Mucosa of descending colon (tissue), 3 donors: ENCODE measurements at regions not wholly inside any gene's neighbourhood (a gene's known extent, or its start where the extent isn't known, plus 50 kb on each side); places are given as distances from the start of the nearest gene placed in this dataset.

Source experiments
- ATAC-seq: fragments of 200-7000 bp; cut with Tn5 transposase; one replicate; pipeline ENCODE4 v1.9.1; 2020; ENCODE audit warnings: mild to moderate bottlenecking, moderate library complexity
- DNase-seq, 3 donors: peaks; one replicate each; pipeline ENCODE4 v3.0.0-alpha.2; 2020
- H3K36me3 ChIP-seq: fragments of 200-600 bp; one replicate; pipeline ENCODE4 v1.8.0; 2021; ENCODE audit warnings: low read depth, mild to moderate bottlenecking
- H3K4me1 ChIP-seq: fragments of 200-600 bp; one replicate; pipeline ENCODE4 v1.8.0; 2021; ENCODE audit warnings: low read depth, mild to moderate bottlenecking
- H3K4me3 ChIP-seq: fragments of 200-600 bp; one replicate; pipeline ENCODE4 v1.8.0; 2021; ENCODE audit warnings: mild to moderate bottlenecking
- H3K9me3 ChIP-seq: fragments of 200-600 bp; one replicate; pipeline ENCODE4 v1.8.0; 2021; ENCODE audit warnings: mild to moderate bottlenecking
- intact Hi-C, 2 donors: fragments of 100-400 bp; cut with DNase I in 1 of 2; cut with micrococcal nuclease in 1 of 2; formaldehyde crosslinking; loops; one replicate each; pipeline versions ENCODE4 v1.11.0 to v1.11.1; 2022; cut with DNase I, micrococcal nuclease
- TF ChIP-seq, protein P1 (sequence below): fragments of 200-600 bp; IDR thresholded peaks from one replicate; pipeline ENCODE4 v1.8.0; 2022; ENCODE audit warnings: antibody characterized with exemption, mild to moderate bottlenecking
- donor health status: DM: no; HTN: no; CAD: no; lungs with moderate emphysema.
- donor health status: DM: no; HTN: no; CAD: no.
- donor health status: DM: no; HTN: yes; CAD: no.

DNA sequence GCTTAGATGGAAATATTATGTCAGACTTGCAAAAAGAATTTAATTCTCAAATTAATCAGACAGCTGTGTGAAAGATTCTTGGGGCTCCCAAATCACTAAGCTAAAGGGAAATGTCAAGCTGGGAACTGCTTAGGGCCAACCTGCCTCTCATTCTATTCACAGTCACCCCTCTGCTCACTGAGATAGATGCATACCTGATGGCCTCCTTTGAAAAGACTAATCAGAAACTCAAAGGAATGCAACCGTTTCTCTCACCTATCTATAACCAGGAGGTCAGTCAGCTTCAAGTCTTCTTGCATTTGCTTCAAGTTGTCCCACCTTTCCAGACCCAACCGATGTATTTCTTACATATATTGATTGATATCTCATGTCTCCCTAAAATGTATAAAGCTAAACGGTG lies 882.7 kb downstream of the CENPC start:
- Histone ChIP-seq H3K4me3 (no peak overlapping the region), H3K9me3 (peaks cover 2% of the 10 kb centered on the region), H3K36me3 (no peaks in the 10 kb centered on the region), H3K4me1 (no peaks in the 10 kb centered on the region)
- DNase-seq = no peak
- ATAC-seq = no peak
- TF ChIP-seq, protein P1, sequence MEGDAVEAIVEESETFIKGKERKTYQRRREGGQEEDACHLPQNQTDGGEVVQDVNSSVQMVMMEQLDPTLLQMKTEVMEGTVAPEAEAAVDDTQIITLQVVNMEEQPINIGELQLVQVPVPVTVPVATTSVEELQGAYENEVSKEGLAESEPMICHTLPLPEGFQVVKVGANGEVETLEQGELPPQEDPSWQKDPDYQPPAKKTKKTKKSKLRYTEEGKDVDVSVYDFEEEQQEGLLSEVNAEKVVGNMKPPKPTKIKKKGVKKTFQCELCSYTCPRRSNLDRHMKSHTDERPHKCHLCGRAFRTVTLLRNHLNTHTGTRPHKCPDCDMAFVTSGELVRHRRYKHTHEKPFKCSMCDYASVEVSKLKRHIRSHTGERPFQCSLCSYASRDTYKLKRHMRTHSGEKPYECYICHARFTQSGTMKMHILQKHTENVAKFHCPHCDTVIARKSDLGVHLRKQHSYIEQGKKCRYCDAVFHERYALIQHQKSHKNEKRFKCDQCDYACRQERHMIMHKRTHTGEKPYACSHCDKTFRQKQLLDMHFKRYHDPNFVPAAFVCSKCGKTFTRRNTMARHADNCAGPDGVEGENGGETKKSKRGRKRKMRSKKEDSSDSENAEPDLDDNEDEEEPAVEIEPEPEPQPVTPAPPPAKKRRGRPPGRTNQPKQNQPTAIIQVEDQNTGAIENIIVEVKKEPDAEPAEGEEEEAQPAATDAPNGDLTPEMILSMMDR = no peak
- intact Hi-C loops = no loop called here

DNA sequence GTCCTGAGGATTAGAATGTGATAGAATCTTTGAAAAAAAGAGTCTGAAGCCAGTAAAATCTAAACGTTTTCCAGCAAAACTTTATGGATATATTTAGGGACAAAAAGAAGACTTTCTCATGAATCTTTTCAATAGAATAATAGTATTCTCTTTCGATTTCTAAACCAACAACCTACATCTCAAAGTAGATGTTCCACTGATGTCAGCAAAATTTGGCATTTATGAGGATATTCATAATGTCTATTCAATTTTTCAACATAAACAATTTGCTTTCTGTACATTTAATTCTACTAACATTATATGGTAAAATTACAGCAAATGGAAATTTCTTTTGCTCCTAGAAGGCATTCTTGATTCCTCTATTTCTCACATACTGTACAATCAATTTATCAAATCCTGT lies 886.5 kb downstream of the CENPC start:
- Histone ChIP-seq H3K4me3 (no peak overlapping the region), H3K4me1 (no peaks in the 10 kb centered on the region), H3K9me3 (peaks cover 2% of the 10 kb centered on the region), H3K36me3 (no peaks in the 10 kb centered on the region)
- DNase-seq (no peak), ATAC-seq (no peak)
- intact Hi-C loops = no loop called here
- TF ChIP-seq, protein P1 = no peak

DNA sequence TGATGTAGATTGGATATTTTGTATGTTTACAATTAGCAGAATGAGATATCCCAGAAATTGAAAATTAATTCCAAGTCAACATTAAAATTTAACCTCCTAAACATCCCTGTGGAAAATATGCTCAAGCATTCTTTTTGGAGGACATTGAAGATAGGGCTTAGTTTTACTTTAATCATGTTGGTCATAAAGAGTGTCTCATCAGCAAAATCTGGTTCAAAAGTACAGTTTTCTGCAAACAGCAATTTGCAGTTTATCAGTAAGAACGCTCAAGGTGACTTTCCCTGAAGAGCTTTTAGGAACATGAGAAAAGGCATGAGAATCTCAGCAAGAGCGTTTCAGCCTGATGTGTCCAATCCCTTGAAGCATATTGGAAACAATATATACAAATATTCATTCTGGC lies 889.8 kb downstream of the CENPC start:
- TF ChIP-seq, protein P1 = no peak
- no peak overlapping the region for H3K4me3 ChIP-seq
- no peaks in the 10 kb centered on the region for H3K4me1 ChIP-seq
- intact Hi-C loops = no loop called here
- ATAC-seq = no peak
- no peaks in the 10 kb centered on the region for H3K9me3 ChIP-seq
- no peak for DNase-seq
- no peaks in the 10 kb centered on the region for H3K36me3 ChIP-seq

DNA sequence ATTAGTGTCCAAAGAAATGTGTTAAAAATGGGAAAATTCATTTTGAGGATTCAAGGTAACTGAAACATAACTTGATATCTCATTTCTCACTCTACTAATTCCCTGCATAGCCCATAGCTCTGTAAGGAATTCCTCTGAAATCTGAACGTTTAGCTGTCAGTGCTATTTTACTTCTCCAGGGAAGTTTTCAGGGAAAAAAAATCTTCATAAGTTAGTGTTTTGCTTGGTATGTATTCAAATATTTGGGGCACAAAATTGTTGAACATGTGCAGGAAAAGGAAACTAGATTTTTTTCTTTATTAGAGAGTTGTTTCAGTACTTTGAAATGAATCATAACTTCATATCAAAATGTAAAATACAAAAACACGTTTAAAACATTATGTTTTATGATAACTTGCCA lies 891.4 kb downstream of the CENPC start:
- Histone ChIP-seq H3K36me3 (no peaks in the 10 kb centered on the region), H3K4me1 (no peaks in the 10 kb centered on the region), H3K4me3 (no peak overlapping the region), H3K9me3 (no peaks in the 10 kb centered on the region)
- no peak for DNase-seq
- ATAC-seq = no peak
- TF ChIP-seq, protein P1 = no peak
- intact Hi-C loops = no loop called here

DNA sequence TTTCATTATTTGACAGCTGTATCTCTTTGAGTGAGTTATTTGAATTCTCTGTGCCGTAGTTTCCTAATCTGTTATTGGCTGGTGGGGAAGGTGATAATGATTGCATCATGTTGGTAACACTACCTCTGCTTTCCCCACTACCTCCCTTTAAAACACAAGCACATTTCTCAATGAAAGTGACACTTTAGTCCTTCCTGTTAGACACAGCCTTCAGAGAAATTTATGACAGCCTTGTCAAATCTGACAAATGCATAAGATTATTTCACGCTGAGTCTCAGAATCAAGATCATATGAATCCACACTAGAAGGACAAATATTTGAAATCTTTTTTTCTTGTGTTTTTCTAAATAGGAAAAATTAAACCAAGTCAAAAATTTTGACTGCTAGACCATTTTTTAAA lies 896.1 kb downstream of the CENPC start:
- H3K4me1 ChIP-seq = no peaks in the 10 kb centered on the region
- H3K9me3 ChIP-seq = no peaks in the 10 kb centered on the region
- no peaks in the 10 kb centered on the region for H3K36me3 ChIP-seq
- ATAC-seq (no peak), DNase-seq (no peak)
- intact Hi-C loops = no loop called here
- TF ChIP-seq, protein P1 = no peak
- H3K4me3 ChIP-seq = no peak overlapping the region

DNA sequence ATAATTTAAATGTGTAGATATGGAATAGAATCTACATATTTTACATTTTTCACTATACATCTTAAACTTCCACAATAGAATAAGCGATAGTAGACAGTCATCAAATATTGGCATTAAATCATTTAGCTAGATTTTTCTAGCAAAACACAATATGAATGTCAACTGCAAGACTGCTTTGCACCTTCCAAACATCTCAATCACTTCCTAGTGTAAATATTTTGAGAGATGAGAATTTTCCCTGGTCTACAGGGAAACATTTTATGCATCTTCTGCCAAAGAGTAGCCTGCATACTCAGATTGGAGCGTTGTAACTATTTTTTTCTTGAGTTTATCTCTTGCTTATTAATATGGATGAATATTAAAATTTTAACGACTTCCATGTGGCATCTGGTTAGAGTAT lies 897.4 kb downstream of the CENPC start:
- DNase-seq = no peak
- Histone ChIP-seq H3K4me3 (no peak overlapping the region), H3K4me1 (no peaks in the 10 kb centered on the region), H3K9me3 (no peaks in the 10 kb centered on the region), H3K36me3 (no peaks in the 10 kb centered on the region)
- no peak for ATAC-seq
- TF ChIP-seq, protein P1 = no peak
- intact Hi-C loops = no loop called here
